GM13977 (cell line): ENCODE measurements at regions not wholly inside any gene's neighbourhood (a gene's known extent, or its start where the extent isn't known, plus 50 kb on each side); places are given as distances from the start of the nearest gene placed in this dataset.

ENCODE experiments used
- DNase-seq: peaks from one replicate; pipeline ENCODE4 v3.0.0; 2012; ENCODE audit warnings: low spot score
- CTCF ChIP-seq: IDR thresholded peaks from 2 replicates; pipeline ENCODE4 v1.5.1; 2012; ENCODE audit warnings: mild to moderate bottlenecking, control low read depth; ENCODE audit not compliant: insufficient read depth; ENCODE audit errors: extremely low read depth, missing control alignments
- in situ Hi-C: fragments of 300-500 bp; cut with MboI; formaldehyde crosslinking; loops from one replicate; pipeline ENCODE4 v1.12.0; 2022; ENCODE audit warnings: low sequenced_read_pairs, low pct_unique_long_range_greater_than_20kb, mixed read lengths, inconsistent platforms; ENCODE audit not compliant: unreplicated experiment

DNA sequence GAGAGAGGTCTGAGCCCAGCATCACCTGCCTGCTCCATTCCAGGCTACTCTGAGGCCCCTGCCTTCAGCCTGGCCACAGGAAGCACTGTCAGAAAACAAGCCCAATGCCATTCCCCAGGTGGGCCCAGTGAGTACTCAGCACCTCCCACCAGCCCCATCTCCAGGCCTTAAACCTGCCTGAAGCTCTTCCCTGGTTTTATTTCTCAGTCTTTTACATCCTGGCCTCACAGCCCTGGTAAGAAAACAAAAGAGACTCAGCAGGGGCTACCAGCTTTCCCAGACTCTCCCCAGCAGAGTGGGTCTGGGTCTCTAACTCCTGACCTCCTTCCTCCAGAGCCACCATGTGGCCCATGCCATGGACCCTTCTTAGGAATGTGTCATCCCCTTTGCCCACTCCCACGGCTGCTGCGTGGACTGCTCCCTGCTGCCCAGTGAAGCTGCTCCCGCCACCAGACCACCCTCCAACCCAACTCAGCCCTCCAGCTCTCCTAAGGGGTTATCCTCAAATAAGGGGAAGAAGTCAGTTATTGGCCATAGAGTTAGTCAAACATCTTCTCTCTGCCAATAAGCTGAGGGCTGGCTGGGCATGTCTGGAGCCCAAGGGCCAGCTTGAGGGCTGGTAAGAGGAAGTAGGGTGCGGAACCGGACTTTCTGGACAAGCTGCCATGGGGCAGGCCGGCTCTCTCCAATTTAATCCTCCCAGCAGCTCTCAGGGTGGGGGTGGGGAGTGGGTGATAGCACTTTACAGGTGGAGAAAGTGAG lies 116.7 kb upstream of the LINGO1 start:
- no peak for TF ChIP-seq CTCF
- in situ Hi-C loops, result no loop called here
- DNase-seq, result no peak

DNA sequence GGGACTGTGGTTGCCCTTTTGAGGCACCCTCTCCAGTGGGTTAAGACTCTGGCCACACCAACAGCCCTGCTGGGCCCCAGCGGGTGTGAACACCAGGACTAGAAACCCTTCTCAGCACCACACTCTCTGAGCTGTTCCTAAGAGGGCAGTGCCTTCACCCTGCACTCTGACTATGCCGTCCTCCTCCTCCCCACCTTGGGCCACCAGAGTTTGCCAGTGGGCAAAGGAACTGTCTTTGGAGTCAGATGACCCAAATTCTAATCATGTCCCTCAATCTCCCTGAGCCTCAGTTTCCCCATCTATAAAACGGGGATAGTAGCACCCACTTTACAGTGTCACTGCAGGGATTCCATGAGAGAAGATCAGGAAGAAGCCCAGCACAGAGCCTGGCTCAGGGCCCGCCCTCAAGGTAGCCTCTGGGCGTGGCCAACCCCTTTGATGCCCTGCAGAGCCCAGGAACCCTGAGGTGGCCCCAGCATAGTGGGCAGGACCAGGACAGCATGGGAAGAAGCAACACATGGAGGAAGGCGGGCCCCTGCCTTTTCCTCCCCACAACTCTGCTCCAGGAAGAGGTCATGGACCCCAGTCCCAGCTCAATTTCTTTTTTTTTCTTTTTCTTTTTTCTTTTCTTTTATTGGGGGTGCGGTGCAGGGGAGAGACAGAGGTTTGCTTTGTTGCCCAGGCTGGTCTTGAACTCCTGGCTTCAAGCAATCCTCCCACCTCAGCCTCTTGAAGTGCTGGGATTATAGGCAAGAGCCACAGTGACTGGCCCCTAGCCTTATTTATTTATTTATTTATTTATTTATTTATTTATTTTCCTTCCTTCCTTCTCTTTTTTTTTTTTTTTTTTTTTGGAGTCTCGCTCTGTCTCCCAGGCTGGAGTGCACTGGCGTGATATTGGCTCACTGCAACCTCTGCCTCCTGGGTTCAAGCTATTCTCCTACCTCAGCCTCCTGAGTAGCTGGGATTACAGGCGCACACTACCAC lies 115.7 kb upstream of the LINGO1 start:
- no peak for DNase-seq
- TF ChIP-seq CTCF, result no peak
- in situ Hi-C loops, result no loop called here

DNA sequence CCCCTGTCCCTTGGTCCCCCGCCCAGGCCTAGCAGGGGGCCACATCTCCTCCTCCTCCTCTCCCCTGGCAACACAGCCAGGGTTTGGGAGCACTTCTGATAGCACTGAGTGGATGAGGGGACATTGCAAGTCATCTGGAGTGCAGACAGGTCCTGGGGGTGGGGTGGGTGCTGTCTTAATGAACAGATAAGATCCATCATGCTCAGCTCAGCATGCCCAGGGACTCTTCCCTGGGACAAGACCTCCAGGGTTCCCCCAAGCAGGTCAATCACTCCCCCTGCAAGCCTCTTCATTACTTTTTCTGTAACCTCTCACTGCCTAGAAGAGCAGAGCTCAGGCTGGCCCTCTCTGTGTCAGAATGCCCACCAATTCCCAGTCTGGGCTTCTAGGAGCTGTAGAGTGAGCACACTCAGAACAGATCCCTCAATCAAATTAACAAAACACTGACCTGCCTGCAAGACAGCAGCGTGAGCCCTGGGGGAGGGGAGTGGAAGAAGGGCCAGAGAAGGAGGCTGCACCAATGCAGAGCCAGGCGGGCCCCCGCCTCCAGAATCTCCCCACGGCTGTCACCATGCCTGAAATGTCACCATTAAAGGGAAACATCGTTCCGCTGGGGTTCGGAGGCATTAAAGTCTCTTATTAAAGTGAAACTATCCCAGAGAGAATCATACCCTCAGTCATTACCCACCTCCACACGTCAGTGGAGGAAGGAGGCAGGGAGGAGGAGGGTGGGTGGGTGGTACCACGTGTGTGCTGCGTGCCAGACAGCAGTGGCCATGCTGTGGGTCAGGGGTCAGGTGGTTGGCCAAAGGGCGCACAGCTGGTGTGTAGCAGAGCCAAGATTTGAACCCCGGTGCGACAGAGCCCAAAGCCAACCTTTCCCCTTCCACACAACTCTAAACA lies 114.7 kb upstream of the LINGO1 start:
- no peak for DNase-seq
- TF ChIP-seq CTCF, result no peak
- in situ Hi-C loops, result no loop called here

DNA sequence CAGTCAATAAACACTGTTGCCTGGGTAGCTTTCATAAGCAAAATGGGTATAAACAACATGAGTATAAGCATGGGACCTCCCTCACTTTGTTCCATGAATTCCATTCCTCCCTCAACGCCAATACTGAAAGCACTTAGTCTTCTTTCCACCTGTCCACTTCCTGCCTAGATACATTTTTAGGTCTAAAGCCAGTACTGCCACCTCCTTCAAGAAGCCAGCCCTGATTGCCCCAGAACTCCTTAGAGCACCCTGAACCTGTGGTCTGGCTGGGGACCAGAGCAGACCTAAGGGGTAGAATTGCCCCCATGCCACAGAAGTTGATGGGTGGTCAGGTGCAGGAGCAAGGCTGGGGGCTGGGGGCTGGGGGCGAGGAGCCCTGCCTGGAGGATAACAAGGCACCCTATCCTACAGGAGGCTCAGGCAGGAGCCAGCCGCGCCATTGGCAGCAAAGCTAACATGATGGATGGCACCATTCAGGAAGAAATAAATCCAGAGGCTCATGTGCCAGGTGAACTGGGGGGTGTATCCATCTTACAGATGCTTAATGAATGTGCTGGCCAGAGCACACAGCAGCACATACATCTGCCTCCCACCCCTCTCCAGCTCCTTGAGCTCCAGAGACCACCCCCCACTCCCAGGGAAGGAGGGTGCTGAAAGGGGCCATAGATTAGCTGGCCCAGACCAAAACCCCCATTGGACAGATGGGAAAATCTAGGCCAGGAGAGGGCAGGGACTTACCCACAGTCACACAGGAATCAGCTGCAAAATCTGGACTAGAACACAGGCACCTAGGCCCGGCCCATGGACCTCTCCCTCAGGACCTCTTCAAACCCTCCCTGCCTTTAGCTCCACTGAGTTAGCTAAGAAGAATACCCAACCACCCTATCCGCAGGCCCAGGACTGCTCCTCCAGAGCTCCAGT lies 113.8 kb upstream of the LINGO1 start:
- DNase-seq, result no peak
- in situ Hi-C loops, result no loop called here
- no peak for TF ChIP-seq CTCF

DNA sequence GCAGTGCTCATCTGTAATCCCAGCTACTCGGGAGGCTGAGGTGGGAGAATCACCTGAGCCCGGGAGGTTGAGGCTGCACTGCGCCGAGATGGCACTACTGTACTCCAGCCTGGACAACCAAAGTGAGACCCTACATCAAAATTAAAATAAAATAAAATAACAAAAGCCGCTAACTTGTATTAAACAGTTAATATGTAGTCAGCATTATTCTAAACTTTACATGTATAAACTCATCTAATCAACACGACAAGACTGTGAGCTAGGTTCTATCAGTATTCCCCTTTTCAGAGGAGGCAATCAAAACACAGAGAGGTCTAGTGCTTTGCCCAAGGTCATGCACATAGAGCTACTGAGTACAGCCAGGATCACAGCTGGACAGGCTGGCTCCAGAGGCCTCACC lies 111.7 kb upstream of the LINGO1 start:
- in situ Hi-C loops, result no loop called here
- DNase-seq, result no peak
- TF ChIP-seq CTCF, result no peak
